ENCODE measurements at regions not wholly inside any gene's neighbourhood (a gene's known extent, or its start where the extent isn't known, plus 50 kb on each side); places are given as distances from the start of the nearest gene placed in this dataset.

DNA sequence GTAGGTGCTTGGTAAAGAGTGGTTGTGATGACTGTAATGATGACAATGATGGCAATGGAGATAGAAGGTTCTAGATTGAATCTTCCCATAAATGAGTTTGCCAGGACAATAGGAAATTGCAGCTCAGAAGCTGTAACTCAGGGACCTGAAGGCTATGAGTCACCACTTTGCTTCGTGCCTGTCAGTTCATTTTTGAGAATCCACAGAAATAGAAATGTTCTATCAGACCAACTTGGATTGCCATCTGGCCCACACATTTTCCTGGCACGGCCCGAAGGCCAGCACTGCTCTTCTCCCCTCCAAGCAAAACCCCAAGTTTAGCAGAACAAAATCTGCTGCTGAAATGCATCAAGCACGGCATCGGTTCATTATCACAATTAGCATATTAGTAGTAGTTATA lies 1127.0 kb downstream of the BCL11B start:
- TF ChIP-seq JUN (IDR thresholded peaks at IDR 0.05; ENCODE audit: borderline replicate concordance, insufficient read depth, insufficient read length, low read depth) (no peak), POLR2A (IDR thresholded peaks at IDR 0.05; ENCODE audit: low read depth, low read length) (no peak), MYC (IDR thresholded peaks at IDR 0.05; ENCODE audit: low read depth, low read length) (no peak)
- peaks cover 2% of the 10 kb centered on the region for H3K9me3 ChIP-seq (replicated peaks; ENCODE audit: control insufficient read depth, insufficient read depth, low read length)
- no peak for FAIRE-seq
- dilution Hi-C loops (cut with MboI; ENCODE audit: extremely low pct_ligation_motif_present, low sequenced_read_pairs), result no loop called here
- no peaks in the 10 kb centered on the region for H3K36me3 ChIP-seq (ENCODE audit: control insufficient read depth in 2 of 2, extremely low read depth in 1 of 2, insufficient read depth in 2 of 2, low read length in 2 of 2)
- POLR2A ChIA-PET, result no interaction called here
- BruUV-seq (replicated peaks), result no TSS peak
- no peaks in the 10 kb centered on the region for H4K20me1 ChIP-seq (replicated peaks; ENCODE audit: control insufficient read depth, extremely low read depth, insufficient read depth, low read length)
- no peaks in the 10 kb centered on the region for H3K79me2 ChIP-seq (ENCODE audit: control insufficient read depth, insufficient read depth, low read length)
- intact Hi-C loops (cut with micrococcal nuclease), result no loop called here
- no peaks in the 10 kb centered on the region for H3K4me1 ChIP-seq (ENCODE audit: control insufficient read depth, extremely low read depth, insufficient read depth, low read length)
- H3K9ac ChIP-seq (replicated peaks; ENCODE audit: extremely low read depth, insufficient read depth, low read length), result no peak overlapping the region
- no peak overlapping the region for H2AFZ ChIP-seq (ENCODE audit: low read depth, low read length)
- H3K27ac ChIP-seq (ENCODE audit: insufficient read depth, low read depth, low read length), result no peak overlapping the region
- no peak for DNase-seq (ENCODE audit: low read depth, low spot score)
- no peaks in the 10 kb centered on the region for H3K9me1 ChIP-seq (replicated peaks; ENCODE audit: control insufficient read depth, extremely low read depth, insufficient read depth, low read length)
- no peak overlapping the region for H3K4me2 ChIP-seq (ENCODE audit: insufficient read depth, low read length)
- no peaks in the 10 kb centered on the region for H3K27me3 ChIP-seq (ENCODE audit: control insufficient read depth in 2 of 2, insufficient read depth in 2 of 2, low read length in 2 of 2)
- CTCF ChIA-PET, result no interaction called here
- no peak overlapping the region for H3K4me3 ChIP-seq (replicated peaks in 1 of 3; ENCODE audit: insufficient read depth in 1 of 3, low read depth in 1 of 3, low read length in 3 of 3)

DNA sequence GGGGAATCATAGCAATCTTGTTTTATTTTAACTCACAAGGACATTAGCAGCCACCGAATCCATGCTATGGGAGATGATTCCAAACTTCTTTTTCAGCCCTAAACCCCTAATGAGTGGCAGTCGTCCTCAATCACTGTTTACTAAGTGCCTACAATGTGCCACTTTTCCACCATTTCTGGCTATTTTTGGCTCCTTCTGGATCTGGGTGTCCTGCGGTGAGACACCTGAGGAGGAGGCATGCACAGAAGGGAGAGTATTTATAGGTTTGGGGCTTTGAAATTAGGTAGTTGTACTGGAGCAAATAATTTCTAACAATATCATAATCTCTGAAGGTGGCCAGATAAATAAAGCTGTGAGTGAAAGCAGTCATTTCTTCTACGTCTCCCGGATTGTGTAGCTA lies 1125.6 kb downstream of the BCL11B start:
- Histone ChIP-seq H3K27me3 (ENCODE audit: control insufficient read depth in 2 of 2, insufficient read depth in 2 of 2, low read length in 2 of 2) (no peaks in the 10 kb centered on the region), H3K4me2 (ENCODE audit: insufficient read depth, low read length) (no peak overlapping the region), H3K27ac (ENCODE audit: insufficient read depth, low read depth, low read length) (no peak overlapping the region), H3K36me3 (ENCODE audit: control insufficient read depth in 2 of 2, extremely low read depth in 1 of 2, insufficient read depth in 2 of 2, low read length in 2 of 2) (no peaks in the 10 kb centered on the region), H3K9me3 (replicated peaks; ENCODE audit: control insufficient read depth, insufficient read depth, low read length) (peaks cover 6% of the 10 kb centered on the region), H3K4me1 (ENCODE audit: control insufficient read depth, extremely low read depth, insufficient read depth, low read length) (no peaks in the 10 kb centered on the region), H3K9ac (replicated peaks; ENCODE audit: extremely low read depth, insufficient read depth, low read length) (no peak overlapping the region), H2AFZ (ENCODE audit: low read depth, low read length) (no peak overlapping the region), H3K4me3 (replicated peaks in 1 of 3; ENCODE audit: insufficient read depth in 1 of 3, low read depth in 1 of 3, low read length in 3 of 3) (no peak overlapping the region), H4K20me1 (replicated peaks; ENCODE audit: control insufficient read depth, extremely low read depth, insufficient read depth, low read length) (no peaks in the 10 kb centered on the region), H3K9me1 (replicated peaks; ENCODE audit: control insufficient read depth, extremely low read depth, insufficient read depth, low read length) (no peaks in the 10 kb centered on the region), H3K79me2 (ENCODE audit: control insufficient read depth, insufficient read depth, low read length) (no peaks in the 10 kb centered on the region)
- FAIRE-seq (no peak), DNase-seq (ENCODE audit: low read depth, low spot score) (no peak)
- dilution Hi-C loops (cut with MboI; ENCODE audit: extremely low pct_ligation_motif_present, low sequenced_read_pairs) (no loop called here), intact Hi-C loops (cut with micrococcal nuclease) (no loop called here)
- ChIA-PET POLR2A (no interaction called here), CTCF (no interaction called here)
- BruUV-seq (replicated peaks), result no TSS peak
- TF ChIP-seq, protein P1, sequence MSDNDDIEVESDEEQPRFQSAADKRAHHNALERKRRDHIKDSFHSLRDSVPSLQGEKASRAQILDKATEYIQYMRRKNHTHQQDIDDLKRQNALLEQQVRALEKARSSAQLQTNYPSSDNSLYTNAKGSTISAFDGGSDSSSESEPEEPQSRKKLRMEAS (IDR thresholded peaks at IDR 0.05; ENCODE audit: insufficient read depth, insufficient read length), result no peak
- TF ChIP-seq, protein P2, sequence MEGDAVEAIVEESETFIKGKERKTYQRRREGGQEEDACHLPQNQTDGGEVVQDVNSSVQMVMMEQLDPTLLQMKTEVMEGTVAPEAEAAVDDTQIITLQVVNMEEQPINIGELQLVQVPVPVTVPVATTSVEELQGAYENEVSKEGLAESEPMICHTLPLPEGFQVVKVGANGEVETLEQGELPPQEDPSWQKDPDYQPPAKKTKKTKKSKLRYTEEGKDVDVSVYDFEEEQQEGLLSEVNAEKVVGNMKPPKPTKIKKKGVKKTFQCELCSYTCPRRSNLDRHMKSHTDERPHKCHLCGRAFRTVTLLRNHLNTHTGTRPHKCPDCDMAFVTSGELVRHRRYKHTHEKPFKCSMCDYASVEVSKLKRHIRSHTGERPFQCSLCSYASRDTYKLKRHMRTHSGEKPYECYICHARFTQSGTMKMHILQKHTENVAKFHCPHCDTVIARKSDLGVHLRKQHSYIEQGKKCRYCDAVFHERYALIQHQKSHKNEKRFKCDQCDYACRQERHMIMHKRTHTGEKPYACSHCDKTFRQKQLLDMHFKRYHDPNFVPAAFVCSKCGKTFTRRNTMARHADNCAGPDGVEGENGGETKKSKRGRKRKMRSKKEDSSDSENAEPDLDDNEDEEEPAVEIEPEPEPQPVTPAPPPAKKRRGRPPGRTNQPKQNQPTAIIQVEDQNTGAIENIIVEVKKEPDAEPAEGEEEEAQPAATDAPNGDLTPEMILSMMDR (IDR thresholded peaks at IDR 0.05; ENCODE audit: extremely low read depth in 1 of 2, insufficient read depth in 1 of 2, low read depth in 1 of 2, low read length in 2 of 2), result no peak
- no peak for TF ChIP-seq EZH2 (IDR thresholded peaks at IDR 0.05; ENCODE audit: borderline replicate concordance, low read depth, low read length, severe bottlenecking)
